ENCODE measurements at regions not wholly inside any gene's neighbourhood (a gene's known extent, or its start where the extent isn't known, plus 50 kb on each side); places are given as distances from the start of the nearest gene placed in this dataset.

GRCh38 chr13:111965466-111966214, 101.3 kb upstream of the SOX1 start:
- no peaks in the 10 kb centered on the region for H3K36me3 ChIP-seq
- WGBS, 2 donors (ENCODE audit: low coverage in 1 of 2), result 94 to 98% methylated on average over 3 to 15 of the region's 24 CpGs
- ATAC-seq, result no peak

GRCh38 chr13:111966933-111967332, 100.0 kb upstream of the SOX1 start:
- H3K4me3 ChIP-seq, result no peak overlapping the region
- H3K9me3 ChIP-seq, result no peaks in the 10 kb centered on the region
- H3K27me3 ChIP-seq, result peaks cover 52% of the 10 kb centered on the region
- no peak for TF ChIP-seq POLR2A (IDR thresholded peaks at IDR 0.05)
- TF ChIP-seq CTCF (IDR thresholded peaks at IDR 0.05), result no peak
- TF ChIP-seq EP300 (IDR thresholded peaks at IDR 0.05), result no peak
- no peak for TF ChIP-seq POLR2AphosphoS5 (IDR thresholded peaks at IDR 0.05)
- H3K27ac ChIP-seq, result no peak overlapping the region
- 45% methylated on average over 2 of the region's 7 CpGs; no CpG with 5 or more reads in 1 of the 2 donors for WGBS, 2 donors (ENCODE audit: low coverage in 1 of 2)
- H3K36me3 ChIP-seq, result no peaks in the 10 kb centered on the region
- no peak for ATAC-seq
- H3K4me1 ChIP-seq, result no peaks in the 10 kb centered on the region

More at GRCh38 chr13:111965466-111966214, 101.3 kb upstream of the SOX1 start:
- TF ChIP-seq POLR2AphosphoS5 (IDR thresholded peaks at IDR 0.05) (no peak), EP300 (IDR thresholded peaks at IDR 0.05) (no peak), POLR2A (IDR thresholded peaks at IDR 0.05) (no peak), CTCF (IDR thresholded peaks at IDR 0.05) (no peak)
- peaks cover 39% of the 10 kb centered on the region for H3K27me3 ChIP-seq
- no peak overlapping the region for H3K27ac ChIP-seq
- no peaks in the 10 kb centered on the region for H3K4me1 ChIP-seq
- no peak overlapping the region for H3K4me3 ChIP-seq
- H3K9me3 ChIP-seq, result no peaks in the 10 kb centered on the region

- ATAC-seq, result no peak
- WGBS, 2 donors (ENCODE audit: low coverage in 1 of 2), result 37 to 51% methylated on average over 8 of the region's 8 CpGs
Measured at GRCh38 chr13:111967572-111968201, 99.3 kb upstream of the SOX1 start.

GRCh38 chr13:111968336-111969010, 98.5 kb upstream of the SOX1 start:
- Histone ChIP-seq H3K4me3 (no peak overlapping the region), H3K9me3 (no peaks in the 10 kb centered on the region), H3K27me3 (peaks cover 66% of the 10 kb centered on the region), H3K4me1 (peaks cover 0 to 12% (median 2%) of the 10 kb centered on the region in 3 donors), H3K27ac (no peak overlapping the region), H3K36me3 (no peaks in the 10 kb centered on the region)
- TF ChIP-seq CTCF (IDR thresholded peaks at IDR 0.05) (no peak), POLR2A (IDR thresholded peaks at IDR 0.05) (no peak), POLR2AphosphoS5 (IDR thresholded peaks at IDR 0.05) (no peak), EP300 (IDR thresholded peaks at IDR 0.05) (no peak)
- WGBS, 2 donors (ENCODE audit: low coverage in 1 of 2), result 87 to 88% methylated on average over 6 to 9 of the region's 12 CpGs
- ATAC-seq, result no peak

More at GRCh38 chr13:111967572-111968201, 99.3 kb upstream of the SOX1 start:
- no peak overlapping the region for H3K27ac ChIP-seq
- H3K36me3 ChIP-seq, result no peaks in the 10 kb centered on the region
- H3K4me1 ChIP-seq, result peaks cover 0 to 6% (median 0%) of the 10 kb centered on the region in 3 donors
- H3K27me3 ChIP-seq, result peaks cover 59% of the 10 kb centered on the region
- no peaks in the 10 kb centered on the region for H3K9me3 ChIP-seq
- no peak overlapping the region for H3K4me3 ChIP-seq
- TF ChIP-seq CTCF (IDR thresholded peaks at IDR 0.05) (no peak), POLR2AphosphoS5 (IDR thresholded peaks at IDR 0.05) (no peak), POLR2A (IDR thresholded peaks at IDR 0.05) (no peak), EP300 (IDR thresholded peaks at IDR 0.05) (no peak)

Data from gastroesophageal sphincter (tissue), 4 donors.